PC-9 (cell line): ENCODE measurements at regions not wholly inside any gene's neighbourhood (a gene's known extent, or its start where the extent isn't known, plus 50 kb on each side); places are given as distances from the start of the nearest gene placed in this dataset.

Source experiments
- CTCF ChIP-seq: fragments of 200-600 bp; sonication (generic); conservative IDR thresholded peaks from 2 replicates; pipeline ENCODE4 v1.6.1; 2017; ENCODE audit warnings: mixed run types, antibody characterized with exemption, mild to moderate bottlenecking, moderate library complexity
- EZH2 ChIP-seq: fragments of 200-600 bp; sonication (generic); IDR thresholded peaks from 2 replicates; pipeline ENCODE4 v1.8.0; 2017; ENCODE audit warnings: antibody characterized with exemption, low read depth

- no peak for TF ChIP-seq EZH2
- no peak for TF ChIP-seq CTCF
These were observed 138.5 kb upstream of the LGALSL start for GRCh38 chr2:64315291-64315960.
